ENCODE measurements at regions not wholly inside any gene's neighbourhood (a gene's known extent, or its start where the extent isn't known, plus 50 kb on each side); places are given as distances from the start of the nearest gene placed in this dataset.

- TF ChIP-seq, protein P1, sequence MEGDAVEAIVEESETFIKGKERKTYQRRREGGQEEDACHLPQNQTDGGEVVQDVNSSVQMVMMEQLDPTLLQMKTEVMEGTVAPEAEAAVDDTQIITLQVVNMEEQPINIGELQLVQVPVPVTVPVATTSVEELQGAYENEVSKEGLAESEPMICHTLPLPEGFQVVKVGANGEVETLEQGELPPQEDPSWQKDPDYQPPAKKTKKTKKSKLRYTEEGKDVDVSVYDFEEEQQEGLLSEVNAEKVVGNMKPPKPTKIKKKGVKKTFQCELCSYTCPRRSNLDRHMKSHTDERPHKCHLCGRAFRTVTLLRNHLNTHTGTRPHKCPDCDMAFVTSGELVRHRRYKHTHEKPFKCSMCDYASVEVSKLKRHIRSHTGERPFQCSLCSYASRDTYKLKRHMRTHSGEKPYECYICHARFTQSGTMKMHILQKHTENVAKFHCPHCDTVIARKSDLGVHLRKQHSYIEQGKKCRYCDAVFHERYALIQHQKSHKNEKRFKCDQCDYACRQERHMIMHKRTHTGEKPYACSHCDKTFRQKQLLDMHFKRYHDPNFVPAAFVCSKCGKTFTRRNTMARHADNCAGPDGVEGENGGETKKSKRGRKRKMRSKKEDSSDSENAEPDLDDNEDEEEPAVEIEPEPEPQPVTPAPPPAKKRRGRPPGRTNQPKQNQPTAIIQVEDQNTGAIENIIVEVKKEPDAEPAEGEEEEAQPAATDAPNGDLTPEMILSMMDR (IDR thresholded peaks at IDR 0.05; ENCODE audit: low read depth, low read length) = no peak
- no peaks in the 10 kb centered on the region for H3K36me3 ChIP-seq
- no peak overlapping the region for H3K27ac ChIP-seq
- H3K4me1 ChIP-seq (ENCODE audit: low read depth) = no peaks in the 10 kb centered on the region
- no peaks in the 10 kb centered on the region for H3K27me3 ChIP-seq
- DNase-seq (ENCODE audit: low read depth in 1 of 2, low spot score in 1 of 2) = no peak
- H3K4me3 ChIP-seq = no peak overlapping the region
- H3K9me3 ChIP-seq (ENCODE audit: low read depth) = no peaks in the 10 kb centered on the region
Observed at GRCh38 chr9:87428659-87429058, 69.0 kb upstream of the DAPK1 start.

GRCh38 chr9:87431837-87432236 is 65.8 kb upstream of the DAPK1 start:
- Histone ChIP-seq H3K4me3 (no peak overlapping the region), H3K27me3 (no peaks in the 10 kb centered on the region), H3K4me1 (ENCODE audit: low read depth) (no peaks in the 10 kb centered on the region), H3K9me3 (ENCODE audit: low read depth) (no peaks in the 10 kb centered on the region), H3K27ac (no peak overlapping the region), H3K36me3 (no peaks in the 10 kb centered on the region)
- no peak for DNase-seq (ENCODE audit: low read depth in 1 of 2, low spot score in 1 of 2)
- TF ChIP-seq, protein P1 (IDR thresholded peaks at IDR 0.05; ENCODE audit: low read depth, low read length) = no peak

DNA sequence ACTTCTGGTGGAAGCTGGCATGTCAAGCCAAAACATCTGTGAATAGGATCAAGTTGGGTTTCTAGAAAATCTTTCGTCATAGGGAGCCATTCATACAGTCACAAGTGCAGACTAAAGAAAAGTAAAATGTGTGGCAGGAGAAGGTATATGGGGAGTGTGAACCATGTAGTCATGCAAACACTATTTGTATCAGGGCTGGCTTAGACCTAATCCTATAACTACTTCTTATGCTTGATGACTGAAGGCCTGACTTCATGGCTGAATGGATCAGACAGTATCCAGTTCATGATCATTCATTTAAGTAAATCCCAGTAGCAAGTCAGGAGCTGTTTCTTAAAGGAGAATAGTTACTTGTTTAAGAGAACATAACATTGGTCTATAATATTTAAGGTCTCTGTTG is 63.8 kb upstream of the DAPK1 start:
- TF ChIP-seq, protein P1 (IDR thresholded peaks at IDR 0.05; ENCODE audit: low read depth, low read length) = no peak
- H3K4me1 ChIP-seq (ENCODE audit: low read depth) = no peaks in the 10 kb centered on the region
- H3K27ac ChIP-seq = no peak overlapping the region
- no peaks in the 10 kb centered on the region for H3K9me3 ChIP-seq (ENCODE audit: low read depth)
- H3K27me3 ChIP-seq = no peaks in the 10 kb centered on the region
- DNase-seq (ENCODE audit: low read depth in 1 of 2, low spot score in 1 of 2) = no peak
- H3K4me3 ChIP-seq = no peak overlapping the region
- no peaks in the 10 kb centered on the region for H3K36me3 ChIP-seq

DNA sequence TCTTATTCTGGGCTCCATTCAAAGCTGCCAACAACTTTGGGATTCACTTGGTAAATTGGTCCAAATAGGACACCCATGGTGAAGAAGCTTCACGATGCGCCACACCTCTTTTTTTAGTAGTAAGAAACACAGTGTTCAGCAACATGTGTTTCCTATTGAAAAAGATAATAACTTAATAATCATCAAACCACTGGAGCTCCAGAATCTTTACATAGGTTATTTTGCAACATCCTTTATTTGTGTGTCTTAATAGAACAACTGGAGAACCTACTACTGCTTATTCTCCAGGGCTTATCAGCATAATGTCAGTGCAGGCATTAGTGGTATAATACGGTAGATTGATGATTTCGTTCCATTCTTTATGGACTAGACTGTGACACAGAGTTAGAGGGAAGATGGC is 63.3 kb upstream of the DAPK1 start:
- no peak for DNase-seq (ENCODE audit: low read depth in 1 of 2, low spot score in 1 of 2)
- Histone ChIP-seq H3K4me1 (ENCODE audit: low read depth) (no peaks in the 10 kb centered on the region), H3K4me3 (no peak overlapping the region), H3K27ac (no peak overlapping the region), H3K36me3 (no peaks in the 10 kb centered on the region), H3K9me3 (ENCODE audit: low read depth) (no peaks in the 10 kb centered on the region), H3K27me3 (no peaks in the 10 kb centered on the region)
- TF ChIP-seq, protein P1 (IDR thresholded peaks at IDR 0.05; ENCODE audit: low read depth, low read length) = no peak

DNA sequence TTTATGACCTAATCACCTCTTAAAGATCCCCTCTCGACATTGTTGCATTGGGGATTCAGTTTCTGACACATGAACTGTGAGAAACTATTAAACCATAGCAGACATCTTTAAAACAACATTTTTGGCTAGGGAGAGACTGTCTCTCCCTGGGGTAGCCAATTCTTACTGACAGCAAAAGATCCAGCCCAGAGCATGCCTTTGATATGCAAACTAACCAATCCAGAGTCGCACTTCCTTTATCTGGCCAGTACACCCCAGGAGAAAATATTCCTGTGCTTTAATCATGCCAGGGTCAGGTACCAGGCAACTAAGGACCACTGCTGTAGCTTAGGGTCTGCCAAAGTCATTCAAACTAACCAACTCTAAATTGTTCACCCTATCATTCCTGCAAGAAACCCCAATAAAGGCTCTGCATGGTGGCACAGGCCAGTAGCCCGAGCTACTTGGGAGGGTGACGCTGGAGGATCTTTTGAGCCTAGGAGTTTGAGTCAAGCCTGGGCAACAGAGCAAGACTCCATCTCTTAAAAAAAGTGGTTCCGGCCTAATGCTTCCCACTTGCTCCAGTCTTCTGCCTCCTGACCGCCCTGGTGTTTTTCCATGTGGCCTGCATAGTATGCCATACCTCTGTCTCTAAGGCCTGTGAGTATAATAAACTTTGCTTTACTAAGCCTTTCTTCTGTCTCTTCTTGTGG is 62.3 kb upstream of the DAPK1 start:
- Histone ChIP-seq H3K4me3 (no peak overlapping the region), H3K4me1 (ENCODE audit: low read depth) (no peaks in the 10 kb centered on the region), H3K27me3 (no peaks in the 10 kb centered on the region), H3K27ac (no peak overlapping the region), H3K9me3 (ENCODE audit: low read depth) (no peaks in the 10 kb centered on the region), H3K36me3 (no peaks in the 10 kb centered on the region)
- no peak for DNase-seq (ENCODE audit: low read depth in 1 of 2, low spot score in 1 of 2)
- TF ChIP-seq, protein P1 (IDR thresholded peaks at IDR 0.05; ENCODE audit: low read depth, low read length) = no peak

Measured in cardiac muscle cell (in vitro differentiated cells and primary cell).